Mucosa of descending colon (tissue), 3 donors: ENCODE measurements at regions not wholly inside any gene's neighbourhood (a gene's known extent, or its start where the extent isn't known, plus 50 kb on each side); places are given as distances from the start of the nearest gene placed in this dataset.

Experiments used
- ATAC-seq: fragments of 200-7000 bp; cut with Tn5 transposase; one replicate; pipeline ENCODE4 v1.9.1; 2020; ENCODE audit warnings: mild to moderate bottlenecking, moderate library complexity
- DNase-seq, 3 donors: peaks; one replicate each; pipeline ENCODE4 v3.0.0-alpha.2; 2020
- H3K36me3 ChIP-seq: fragments of 200-600 bp; one replicate; pipeline ENCODE4 v1.8.0; 2021; ENCODE audit warnings: low read depth, mild to moderate bottlenecking
- H3K4me1 ChIP-seq: fragments of 200-600 bp; one replicate; pipeline ENCODE4 v1.8.0; 2021; ENCODE audit warnings: low read depth, mild to moderate bottlenecking
- H3K4me3 ChIP-seq: fragments of 200-600 bp; one replicate; pipeline ENCODE4 v1.8.0; 2021; ENCODE audit warnings: mild to moderate bottlenecking
- H3K9me3 ChIP-seq: fragments of 200-600 bp; one replicate; pipeline ENCODE4 v1.8.0; 2021; ENCODE audit warnings: mild to moderate bottlenecking
- CTCF ChIP-seq: fragments of 200-600 bp; IDR thresholded peaks from one replicate; pipeline ENCODE4 v1.8.0; 2022; ENCODE audit warnings: antibody characterized with exemption, mild to moderate bottlenecking
- intact Hi-C, 2 donors: fragments of 100-400 bp; cut with DNase I in 1 of 2; cut with micrococcal nuclease in 1 of 2; formaldehyde crosslinking; loops; one replicate each; pipeline versions ENCODE4 v1.11.0 to v1.11.1; 2022; cut with DNase I, micrococcal nuclease
- donor health status: DM: no; HTN: no; CAD: no; lungs with moderate emphysema.
- donor health status: DM: no; HTN: no; CAD: no.
- donor health status: DM: no; HTN: yes; CAD: no.

- no peaks in the 10 kb centered on the region for H3K4me1 ChIP-seq
- intact Hi-C loops = no loop called here
- DNase-seq (no peak), ATAC-seq (no peak)
- H3K9me3 ChIP-seq = no peaks in the 10 kb centered on the region
- no peaks in the 10 kb centered on the region for H3K36me3 ChIP-seq
- H3K4me3 ChIP-seq = no peak overlapping the region
- TF ChIP-seq CTCF = no peak
These were observed 1778.2 kb upstream of the PCDH10 start for GRCh38 chr4:131370846-131371245.

- no peaks in the 10 kb centered on the region for H3K4me1 ChIP-seq
- no peak for DNase-seq
- H3K4me3 ChIP-seq = no peak overlapping the region
- TF ChIP-seq CTCF = no peak
- intact Hi-C loops = no loop called here
- no peak for ATAC-seq
- H3K36me3 ChIP-seq = no peaks in the 10 kb centered on the region
- H3K9me3 ChIP-seq = peaks cover 10% of the 10 kb centered on the region
These were observed 1768.0 kb upstream of the PCDH10 start for GRCh38 chr4:131381055-131381454.

GRCh38 chr4:131382839-131383238 is 1766.3 kb upstream of the PCDH10 start:
- Histone ChIP-seq H3K4me3 (no peak overlapping the region), H3K9me3 (peaks cover 10% of the 10 kb centered on the region), H3K36me3 (no peaks in the 10 kb centered on the region), H3K4me1 (no peaks in the 10 kb centered on the region)
- TF ChIP-seq CTCF = no peak
- intact Hi-C loops = no loop called here
- DNase-seq (no peak), ATAC-seq (no peak)

GRCh38 chr4:131388277-131388676 is 1760.8 kb upstream of the PCDH10 start:
- no peak for TF ChIP-seq CTCF
- no peaks in the 10 kb centered on the region for H3K36me3 ChIP-seq
- no peaks in the 10 kb centered on the region for H3K4me1 ChIP-seq
- intact Hi-C loops = no loop called here
- peaks cover 9% of the 10 kb centered on the region for H3K9me3 ChIP-seq
- DNase-seq (no peak), ATAC-seq (no peak)
- no peak overlapping the region for H3K4me3 ChIP-seq

GRCh38 chr4:131408102-131408501 is 1741.0 kb upstream of the PCDH10 start:
- no peak for TF ChIP-seq CTCF
- no peak for DNase-seq
- no peak overlapping the region for H3K4me3 ChIP-seq
- peaks cover 23% of the 10 kb centered on the region for H3K9me3 ChIP-seq
- no peak for ATAC-seq
- intact Hi-C loops = no loop called here
- H3K4me1 ChIP-seq = no peaks in the 10 kb centered on the region
- H3K36me3 ChIP-seq = no peaks in the 10 kb centered on the region

GRCh38 chr4:131411393-131411792 is 1737.7 kb upstream of the PCDH10 start:
- intact Hi-C loops = no loop called here
- no peak for ATAC-seq

More at GRCh38 chr4:131411393-131411792, 1737.7 kb upstream of the PCDH10 start:
- Histone ChIP-seq H3K4me1 (no peaks in the 10 kb centered on the region), H3K9me3 (peaks cover 30% of the 10 kb centered on the region), H3K4me3 (no peak overlapping the region), H3K36me3 (no peaks in the 10 kb centered on the region)
- DNase-seq = no peak
- no peak for TF ChIP-seq CTCF
